Ishikawa (cell line): ENCODE measurements at regions not wholly inside any gene's neighbourhood (a gene's known extent, or its start where the extent isn't known, plus 50 kb on each side); places are given as distances from the start of the nearest gene placed in this dataset.

Experiments
- EP300 ChIP-seq: IDR thresholded peaks from 2 replicates; pipeline ENCODE4 v1.6.1; 2012; ENCODE audit warnings: borderline replicate concordance
- NFIC ChIP-seq: IDR thresholded peaks from 2 replicates; pipeline ENCODE4 v1.6.1; 2012
- TAF1 ChIP-seq: IDR thresholded peaks from 2 replicates; pipeline ENCODE4 v1.6.1; 2012; ENCODE audit warnings: low read depth, mild to moderate bottlenecking
- YY1 ChIP-seq: IDR thresholded peaks from 2 replicates; pipeline ENCODE4 v1.6.1; 2012; ENCODE audit warnings: low read depth
- ZBTB7A ChIP-seq: IDR thresholded peaks from 2 replicates; pipeline ENCODE4 v1.6.1; 2012; ENCODE audit warnings: low read depth

- TF ChIP-seq NFIC: no peak
- TF ChIP-seq EP300: no peak
- no peak for TF ChIP-seq TAF1
- TF ChIP-seq YY1: no peak
- TF ChIP-seq ZBTB7A: no peak
Measured at GRCh38 chr6:43931201-43931600, 161.2 kb downstream of the VEGFA start.
